ENCODE measurements at regions not wholly inside any gene's neighbourhood (a gene's known extent, or its start where the extent isn't known, plus 50 kb on each side); places are given as distances from the start of the nearest gene placed in this dataset.
"Not testable (repeated sequence)": the region's sequence is repeated elsewhere in the genome, so short reads cannot be mapped to it uniquely, and the experiment has no call there.

DNA sequence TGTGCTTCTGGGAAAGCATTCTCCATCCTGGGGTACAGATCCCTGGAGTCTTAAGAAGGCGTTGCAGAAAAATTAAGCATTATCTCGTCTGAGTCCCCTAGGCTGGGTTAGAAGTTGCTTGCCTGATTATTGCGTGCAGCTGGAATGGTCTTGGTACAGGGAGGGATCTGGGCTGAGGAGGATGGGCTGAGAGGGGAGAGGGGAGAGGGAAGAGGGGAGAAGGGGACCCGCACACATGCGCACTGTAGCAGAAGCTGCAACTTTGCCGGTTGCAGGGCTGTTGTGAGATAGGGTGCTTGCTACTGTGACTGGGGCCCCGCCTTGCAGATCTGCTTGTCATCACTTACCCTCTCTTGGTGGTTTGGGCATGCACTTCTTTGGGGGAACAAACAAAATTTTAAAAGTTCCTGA lies 316.8 kb downstream of the DLEU7 start:
- DNase-seq (ENCODE audit: low read depth): no peak

DNA sequence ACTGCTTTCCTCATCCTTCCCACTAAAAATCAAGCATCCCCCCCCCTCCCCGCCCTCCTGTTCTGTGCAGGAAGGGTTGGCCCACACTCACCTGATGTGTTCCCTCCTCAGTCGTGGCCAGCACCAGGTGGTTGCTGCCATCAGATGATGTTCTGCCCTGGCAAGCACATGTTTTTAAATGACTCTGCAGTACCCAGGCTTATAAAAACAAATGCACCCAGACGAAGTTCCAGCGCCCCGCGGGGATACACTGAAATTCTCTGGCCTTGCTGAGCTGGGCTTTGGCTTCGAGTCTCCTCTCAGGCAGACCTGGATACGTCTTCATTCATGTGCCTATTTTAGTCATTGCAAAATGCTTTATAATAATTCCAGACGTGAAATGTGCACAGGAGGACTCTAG lies 316.3 kb downstream of the DLEU7 start:
- peak; percentile 20 for DNase-seq (ENCODE audit: low read depth)

DNA sequence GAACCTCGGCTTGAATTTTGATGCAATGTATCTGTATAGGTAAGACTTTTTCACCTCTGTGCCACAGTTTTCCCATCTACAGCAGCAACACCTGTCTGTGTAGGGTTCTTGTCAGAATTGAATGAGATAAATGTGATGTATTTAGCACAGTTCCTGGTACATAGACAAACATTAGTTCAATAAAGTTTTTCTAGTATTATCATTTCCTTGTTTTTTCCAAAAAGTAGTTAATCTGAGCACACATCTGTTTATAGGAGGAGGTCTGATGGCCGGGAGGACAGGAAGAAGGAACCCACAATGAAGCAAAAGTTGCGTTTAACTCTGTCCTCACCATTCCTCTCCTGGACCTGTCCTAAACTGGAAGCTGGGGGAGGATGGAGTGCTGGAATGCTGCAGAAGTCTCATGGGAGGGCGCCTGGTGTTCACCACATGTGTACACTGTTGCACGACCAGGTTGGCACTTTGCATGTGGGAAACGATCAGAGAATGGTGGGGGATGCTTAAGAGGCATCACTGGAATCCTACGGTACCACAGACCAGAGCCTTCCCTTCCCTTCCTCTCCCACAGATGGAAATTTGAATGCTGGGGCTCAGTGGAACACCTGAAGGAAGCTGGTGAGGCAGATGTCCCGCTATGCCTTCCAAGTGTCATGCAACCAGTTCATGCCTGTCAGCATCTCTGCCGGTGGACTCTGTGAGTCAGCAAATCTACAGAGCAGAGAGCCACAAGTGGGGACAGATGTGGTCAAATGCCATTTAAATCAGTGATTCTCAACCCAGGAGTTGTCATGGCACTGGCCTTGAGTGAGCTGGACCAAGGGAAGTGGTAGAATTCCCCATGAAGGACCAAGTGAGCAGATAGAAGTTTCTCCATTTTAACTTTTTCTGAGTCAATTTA lies 315.6 kb downstream of the DLEU7 start:
- DNase-seq (ENCODE audit: low read depth): peak; percentile 77

DNA sequence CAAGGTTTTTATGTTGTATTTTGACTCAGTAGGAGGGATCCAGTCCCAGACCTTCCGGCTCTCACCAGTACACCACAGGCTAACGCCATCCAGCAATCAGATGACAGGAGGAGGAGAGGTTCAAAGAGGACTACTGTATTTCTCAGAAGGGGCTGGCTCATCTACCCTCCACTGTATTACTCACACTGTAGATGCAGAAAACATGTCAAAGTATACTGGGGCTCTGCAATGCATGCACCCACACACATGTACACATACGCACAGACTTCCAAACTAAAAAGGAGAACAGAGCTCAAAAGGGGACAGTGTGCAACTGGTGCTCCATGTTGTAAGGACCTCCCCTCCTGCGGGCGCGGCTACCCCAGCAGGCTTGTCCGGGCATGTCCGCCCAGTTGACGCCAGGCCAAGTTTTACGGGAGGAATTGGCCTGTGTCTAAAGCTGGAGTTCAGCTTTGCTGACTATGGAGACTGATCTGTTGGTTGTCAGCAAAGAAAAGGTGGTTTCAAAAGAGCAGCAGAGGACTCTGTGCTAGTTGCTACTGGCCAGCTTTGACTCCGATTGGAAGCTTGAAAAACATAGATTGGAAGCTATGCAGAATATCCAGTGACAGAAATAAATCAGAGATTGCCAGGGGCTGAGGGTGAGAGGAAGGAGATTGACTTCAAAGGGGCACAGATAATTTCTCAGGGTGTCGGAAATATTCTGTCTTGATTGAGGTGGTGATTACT lies 314.2 kb downstream of the DLEU7 start:
- peak; percentile 82 for DNase-seq (ENCODE audit: low read depth)

DNA sequence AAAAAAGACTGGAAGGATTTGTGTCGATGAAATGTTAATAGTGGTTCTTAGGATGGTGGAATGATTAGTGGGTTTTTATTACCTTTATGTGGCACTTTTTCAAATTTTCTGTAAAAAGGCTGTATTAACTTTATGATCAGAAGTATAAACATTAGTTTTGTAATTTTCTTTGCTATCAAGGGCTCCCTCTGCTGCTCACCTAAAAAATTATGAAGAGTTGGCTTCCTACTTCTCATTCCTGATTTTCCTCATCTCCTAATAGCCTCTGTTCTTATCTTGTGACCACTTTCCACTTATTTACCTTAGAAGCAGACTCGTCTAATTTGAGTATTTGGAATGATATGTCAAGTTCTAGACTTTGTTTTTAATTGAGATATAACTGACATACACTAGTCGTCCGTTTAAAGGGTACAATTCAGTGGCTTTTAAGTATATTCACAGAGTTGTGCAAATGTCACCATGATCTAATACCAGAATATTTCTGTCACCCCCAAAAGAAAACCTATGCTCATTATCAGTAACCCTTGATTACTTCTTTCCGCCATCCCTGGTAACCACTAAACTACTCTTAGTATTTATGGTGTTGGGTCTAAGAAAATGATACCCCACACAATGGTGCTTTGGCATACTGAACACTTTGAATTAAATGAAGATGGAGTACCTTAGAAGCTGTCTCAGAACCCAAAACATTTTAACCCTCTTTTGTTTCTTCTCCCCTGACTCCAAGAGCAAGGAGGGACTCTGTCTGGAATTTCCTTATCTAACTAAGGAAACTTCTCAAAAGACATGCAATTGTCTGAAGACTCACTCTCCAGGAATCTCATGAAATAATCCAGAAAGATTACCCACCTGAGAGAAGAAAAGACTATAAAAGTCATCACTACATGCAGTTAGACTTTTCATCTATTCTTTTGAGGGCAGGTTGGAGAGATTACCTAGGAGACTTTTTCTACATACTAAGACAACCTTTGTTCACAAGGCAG lies 311.3 kb downstream of the DLEU7 start:
- DNase-seq (ENCODE audit: low read depth): peak; percentile 37

DNA sequence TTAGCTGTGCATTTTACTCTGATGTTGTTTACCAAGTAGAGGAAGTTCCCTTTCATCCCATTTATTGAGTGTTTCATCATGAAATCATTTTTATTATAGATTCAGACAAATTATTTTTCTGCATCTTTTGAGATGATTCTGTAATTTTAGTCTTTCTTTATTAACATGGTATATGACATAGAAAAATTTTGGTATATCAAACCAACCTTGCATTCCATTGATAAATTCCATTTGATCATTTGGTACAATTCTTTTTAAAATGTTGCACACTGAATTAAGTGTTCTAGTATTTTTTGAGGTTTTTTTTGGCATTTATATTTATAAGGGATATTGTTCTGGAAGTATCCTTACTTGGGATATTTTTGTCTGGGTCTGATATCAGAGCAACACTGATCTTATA lies 308.4 kb downstream of the DLEU7 start:
- DNase-seq (ENCODE audit: low read depth): no peak

DNA sequence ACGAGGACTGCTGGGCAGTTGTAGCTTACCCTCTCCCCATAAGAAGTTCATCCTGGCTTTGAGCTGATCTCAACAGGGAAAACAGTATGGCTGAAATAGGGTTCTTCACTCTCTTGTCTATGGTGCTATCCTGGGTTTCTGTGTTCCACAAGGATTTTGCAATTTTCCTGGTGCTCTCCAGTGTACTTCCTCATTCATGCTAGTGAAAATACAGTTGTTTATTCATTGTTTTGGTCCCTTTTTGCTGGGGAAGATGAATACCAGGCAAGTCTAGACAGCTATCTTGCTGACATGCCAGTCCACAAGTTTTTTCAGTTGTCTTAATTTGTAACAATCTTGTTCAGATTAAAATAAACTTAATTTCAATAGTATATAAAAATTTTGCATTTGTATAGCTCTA lies 306.5 kb downstream of the DLEU7 start:
- no peak for DNase-seq (ENCODE audit: low read depth)

DNA sequence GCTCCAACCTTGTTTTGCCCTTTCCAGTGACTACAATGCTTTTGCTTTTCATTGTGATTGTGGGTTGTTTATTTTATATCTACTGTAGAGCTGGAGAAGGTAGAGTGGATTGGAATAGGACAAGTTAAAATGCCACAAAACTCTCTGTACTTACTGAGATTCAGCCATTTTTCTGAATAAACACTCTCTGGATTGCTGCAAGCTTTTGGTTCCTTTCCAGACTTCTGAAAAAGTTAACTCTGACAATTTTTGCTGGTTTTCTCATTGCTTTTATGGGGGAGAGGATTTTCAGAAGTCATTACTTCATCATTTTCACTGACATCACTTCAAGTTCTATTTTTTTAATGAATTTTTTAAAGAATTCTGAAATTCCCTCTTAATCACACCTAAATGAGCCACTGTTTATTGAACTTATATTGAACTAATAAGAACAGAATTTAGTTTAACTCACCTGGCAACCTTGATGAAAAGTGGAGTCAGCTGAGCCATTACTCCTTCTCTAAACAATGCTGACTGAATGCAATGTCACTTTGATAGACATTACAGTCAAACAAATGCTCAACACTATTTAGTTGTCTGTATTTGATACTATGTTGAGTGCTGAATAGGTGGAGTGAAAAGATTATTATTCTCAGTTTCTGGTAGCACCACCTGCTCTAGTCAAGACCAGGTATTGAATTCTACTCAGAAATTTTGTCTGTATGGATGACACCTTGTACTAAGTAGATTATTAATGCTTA lies 303.5 kb downstream of the DLEU7 start:
- no peak for DNase-seq (ENCODE audit: low read depth)

DNA sequence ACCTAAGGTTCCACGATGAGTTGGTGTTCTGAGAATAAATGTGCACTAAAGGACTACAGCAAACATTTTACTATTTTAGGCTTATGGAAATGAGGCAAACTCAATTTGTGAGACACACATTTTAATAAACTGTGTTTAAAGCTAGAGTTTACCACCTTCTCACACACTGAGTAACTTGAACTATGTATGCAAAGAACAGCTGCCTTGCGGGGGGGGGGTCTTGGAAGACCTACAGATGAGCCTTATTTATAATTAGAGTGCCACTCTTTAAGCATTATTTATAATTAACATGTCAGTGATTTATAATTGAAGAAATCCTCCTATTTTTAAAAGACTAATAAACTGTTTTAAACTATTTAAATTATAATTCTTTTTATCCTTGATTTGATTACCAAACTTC lies 300.4 kb downstream of the DLEU7 start:
- no peak for DNase-seq (ENCODE audit: low read depth)

DNA sequence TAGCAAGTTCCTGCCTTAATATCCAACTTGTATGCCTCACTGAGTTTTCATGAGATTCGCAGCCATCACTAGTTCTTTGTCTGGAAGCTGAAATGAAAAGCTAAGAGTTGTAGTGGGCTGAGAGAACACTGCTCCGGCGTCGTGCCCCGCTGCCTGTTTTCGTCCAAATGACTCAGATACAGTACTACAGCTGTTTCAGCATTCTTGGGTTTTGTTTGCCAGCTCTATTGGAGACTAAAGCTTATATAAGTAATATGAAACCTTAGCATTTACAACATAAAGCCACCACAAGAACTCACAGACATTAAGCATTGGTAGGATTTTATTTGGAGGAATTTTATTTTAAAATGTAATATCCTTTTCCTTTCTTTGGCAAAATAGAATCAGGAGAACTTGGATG lies 299.7 kb downstream of the DLEU7 start:
- DNase-seq (ENCODE audit: low read depth): peak; percentile 77

DNA sequence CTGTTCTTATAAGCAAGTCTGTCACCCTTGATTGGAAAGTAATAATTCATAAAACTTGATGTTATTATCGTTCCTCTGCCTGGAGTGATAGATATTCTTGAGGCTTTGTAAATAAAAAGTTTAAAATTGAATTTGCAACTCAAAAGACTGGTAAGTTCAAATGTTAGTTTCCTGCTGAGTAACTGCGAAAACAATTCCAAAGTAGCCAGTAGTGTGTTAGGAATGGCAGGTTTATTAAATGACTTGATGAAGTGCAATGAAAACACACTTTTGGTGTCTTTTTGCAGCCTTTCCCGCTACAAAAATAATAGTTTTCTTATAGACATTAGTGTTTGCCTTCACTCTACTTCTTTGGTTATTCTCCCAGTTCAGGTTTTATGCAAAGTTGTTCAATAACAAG lies 299.3 kb downstream of the DLEU7 start:
- DNase-seq (ENCODE audit: low read depth): no peak

DNA sequence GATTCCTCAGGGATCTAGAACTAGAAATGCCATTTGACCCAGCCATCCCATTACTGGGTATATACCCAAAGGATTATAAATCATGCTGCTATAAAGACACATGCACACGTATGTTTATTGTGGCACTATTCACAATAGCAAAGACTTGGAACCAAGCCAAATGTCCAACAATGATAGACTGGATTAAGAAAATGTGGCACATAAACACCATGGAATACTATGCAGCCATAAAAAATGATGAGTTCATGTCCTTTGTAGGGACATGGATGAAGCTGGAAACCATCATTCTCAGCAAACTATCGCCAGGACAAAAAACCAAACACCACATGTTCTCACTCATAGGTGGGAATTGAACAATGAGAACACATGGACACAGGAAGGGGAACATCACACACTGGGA lies 296.3 kb downstream of the DLEU7 start:
- DNase-seq (ENCODE audit: low read depth): not testable (repeated sequence)

DNA sequence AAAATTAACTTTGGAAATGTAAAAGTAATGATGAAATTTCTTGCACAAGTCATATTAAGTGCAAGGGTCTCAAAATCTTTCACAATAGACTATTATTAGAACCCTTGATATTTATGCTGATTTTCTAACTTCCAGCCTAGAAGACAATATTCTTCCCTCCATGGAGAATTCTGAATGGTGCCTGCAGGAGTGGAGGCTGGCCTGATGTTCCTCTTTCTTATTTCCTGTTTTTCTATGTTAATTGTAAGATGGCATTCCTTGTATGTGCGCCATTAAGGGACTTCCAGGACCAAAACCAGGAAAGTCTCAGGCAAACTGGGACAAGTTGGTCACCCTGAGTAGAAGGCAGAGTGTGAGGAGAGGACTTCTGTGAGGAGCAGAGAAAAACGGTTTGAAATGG lies 294.9 kb downstream of the DLEU7 start:
- DNase-seq (ENCODE audit: low read depth): no peak

DNA sequence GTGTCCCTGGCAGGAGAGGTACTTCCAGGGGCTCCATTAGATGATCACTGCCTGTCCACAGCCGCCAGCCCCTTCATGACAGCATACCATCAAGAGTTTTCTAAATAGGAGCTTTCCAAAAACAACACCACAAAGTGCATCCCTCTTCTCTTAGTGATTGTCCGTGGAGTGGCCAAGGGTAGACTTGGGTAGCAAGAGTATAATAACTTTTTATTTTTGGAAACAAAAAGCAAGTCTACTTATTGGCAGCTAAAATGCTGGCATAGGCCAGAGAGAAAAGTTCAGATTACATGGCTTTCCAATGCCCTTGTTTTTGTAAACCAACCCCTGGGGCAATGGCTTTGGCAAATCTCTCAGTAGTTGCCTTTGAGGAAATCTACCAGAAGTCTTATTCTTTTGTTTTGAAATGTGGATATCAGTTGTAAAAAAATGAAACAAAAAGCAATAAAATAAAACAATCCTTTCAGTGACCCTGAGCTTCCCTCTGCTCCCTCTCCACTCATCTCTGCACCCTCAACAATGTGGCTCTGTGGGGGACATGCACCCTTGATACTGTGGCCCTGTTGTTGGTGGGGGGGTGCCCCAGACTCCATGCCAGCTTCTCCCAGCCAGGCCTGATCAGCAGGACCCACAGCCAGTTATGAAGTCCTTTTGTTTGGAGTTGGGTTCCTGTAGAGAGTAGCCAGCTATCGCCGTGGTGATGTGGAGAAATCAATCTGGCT lies 294.1 kb downstream of the DLEU7 start:
- peak; percentile 10 for DNase-seq (ENCODE audit: low read depth)

DNA sequence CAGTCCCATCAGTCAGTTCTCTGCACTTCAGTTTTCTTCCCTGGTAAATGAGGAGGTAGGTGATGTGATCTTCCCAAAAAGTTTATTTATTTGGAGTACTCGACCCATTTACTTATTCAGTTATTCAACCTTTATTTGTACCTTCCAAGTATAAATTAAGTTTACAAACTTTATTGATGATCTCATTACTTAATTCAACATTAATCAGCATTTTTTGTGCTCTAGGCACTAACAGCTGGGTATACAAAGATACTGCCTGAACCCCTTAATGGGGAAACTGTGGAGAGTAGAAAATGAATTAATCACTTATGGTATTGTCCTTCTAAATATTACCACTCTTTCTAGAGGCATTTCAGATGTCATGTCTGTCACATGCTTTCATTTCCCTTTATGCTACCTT lies 293.3 kb downstream of the DLEU7 start:
- no peak for DNase-seq (ENCODE audit: low read depth)

DNA sequence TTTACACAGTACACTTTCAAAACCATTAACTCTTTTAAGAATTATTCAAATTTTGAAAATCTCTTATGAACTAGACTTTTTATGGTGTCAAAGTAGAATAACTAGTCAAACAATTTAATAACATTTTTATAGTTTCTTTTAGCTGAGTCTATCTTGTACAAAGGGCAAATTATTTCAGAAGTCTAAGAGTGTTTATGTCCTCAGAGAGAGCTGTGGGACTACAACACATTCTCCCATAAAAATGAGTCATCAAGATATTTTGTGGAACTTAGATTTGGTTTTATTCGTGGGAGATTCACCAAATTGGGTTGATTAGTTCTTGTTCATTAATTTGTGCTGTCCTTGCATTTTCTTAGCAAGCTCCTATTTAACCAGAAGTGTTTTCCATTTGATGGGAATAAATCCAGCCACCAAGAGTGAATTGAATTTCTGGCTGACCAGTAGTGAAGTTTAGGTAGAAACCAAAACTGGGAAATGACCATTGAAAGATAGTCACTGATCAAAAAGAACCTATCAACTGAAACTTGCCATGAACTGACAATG lies 291.0 kb downstream of the DLEU7 start:
- no peak for DNase-seq (ENCODE audit: low read depth)

DNA sequence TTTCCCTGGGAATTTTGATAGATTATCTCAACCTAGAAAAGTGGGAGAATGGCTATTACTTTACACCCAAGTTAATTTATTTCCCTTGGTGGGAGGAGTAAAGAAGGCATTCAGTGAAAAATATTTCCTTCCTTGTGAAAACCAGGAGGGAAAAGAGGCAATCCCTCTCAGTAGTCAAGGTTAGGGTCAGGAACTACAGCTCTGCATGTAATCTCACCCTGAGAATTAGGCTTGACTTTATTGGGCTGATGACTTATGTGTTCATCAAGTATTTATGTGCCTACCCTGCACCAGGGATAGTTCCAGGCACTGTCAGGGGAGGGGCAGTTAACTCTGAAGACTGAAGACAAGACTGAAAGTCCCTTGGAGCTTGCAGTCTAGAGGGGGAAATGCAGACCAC lies 281.8 kb downstream of the DLEU7 start:
- no peak for DNase-seq (ENCODE audit: low read depth)

DNA sequence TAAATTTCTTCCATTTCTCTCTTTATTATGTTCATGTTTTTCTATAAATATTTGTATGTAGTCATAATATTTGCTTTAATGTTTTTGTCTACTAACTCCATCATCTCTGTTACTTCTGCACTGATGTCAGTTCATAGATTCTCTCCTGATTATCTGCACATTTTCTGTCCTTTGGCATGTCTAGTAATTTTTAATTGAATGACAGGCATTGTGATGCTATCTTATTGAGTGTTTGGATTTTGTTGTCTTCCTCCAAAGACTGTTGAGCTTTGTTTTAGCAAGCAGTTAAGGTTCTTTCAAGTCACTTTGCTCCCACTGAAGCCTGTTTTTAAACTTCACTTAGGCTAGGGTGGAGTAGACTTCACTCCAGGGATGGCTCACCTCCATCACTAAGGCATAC lies 276.8 kb downstream of the DLEU7 start:
- no peak for DNase-seq (ENCODE audit: low read depth)

DNA sequence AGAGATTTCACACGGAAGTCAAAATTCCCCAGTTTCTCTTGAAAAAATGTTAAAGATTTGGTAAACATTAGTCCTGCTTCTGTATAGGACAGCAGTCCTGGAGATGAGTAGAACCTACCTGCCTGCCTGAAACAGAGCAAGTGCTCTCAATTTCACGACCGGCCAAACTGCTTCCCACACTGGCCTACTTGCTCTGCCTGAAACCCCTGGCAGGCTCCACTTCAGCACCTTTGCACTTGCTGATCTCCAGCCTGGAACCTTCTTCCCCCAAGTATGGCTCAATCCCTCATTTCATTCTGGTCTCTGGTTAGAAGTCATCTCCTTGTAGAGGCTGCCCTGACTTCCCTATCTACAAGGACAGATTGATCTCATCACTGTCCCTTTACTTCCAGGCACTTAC lies 271.4 kb downstream of the DLEU7 start:
- no peak for DNase-seq (ENCODE audit: low read depth)

DNA sequence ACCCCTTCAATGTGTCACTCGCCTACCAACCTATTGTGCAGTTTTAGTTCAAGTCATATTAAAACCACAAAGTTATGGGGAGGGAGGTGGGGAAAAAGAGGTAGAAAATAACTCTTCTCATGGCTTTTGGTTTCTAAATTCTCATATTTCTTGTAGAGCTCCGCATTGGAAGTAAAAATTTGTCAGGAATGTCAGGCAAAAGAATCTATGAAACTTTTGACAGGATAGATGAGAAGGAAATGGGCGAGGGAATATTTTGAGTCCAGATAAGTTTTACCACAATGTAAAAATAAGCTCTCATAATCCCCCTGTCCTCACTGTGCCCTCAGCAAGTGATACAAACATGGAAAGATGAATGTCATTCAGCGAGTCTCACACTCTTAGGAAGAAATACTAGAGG lies 270.4 kb downstream of the DLEU7 start:
- no peak for DNase-seq (ENCODE audit: low read depth)

All from RPMI7951 (cell line).